ENCODE measurements at regions not wholly inside any gene's neighbourhood (a gene's known extent, or its start where the extent isn't known, plus 50 kb on each side); places are given as distances from the start of the nearest gene placed in this dataset.

DNA sequence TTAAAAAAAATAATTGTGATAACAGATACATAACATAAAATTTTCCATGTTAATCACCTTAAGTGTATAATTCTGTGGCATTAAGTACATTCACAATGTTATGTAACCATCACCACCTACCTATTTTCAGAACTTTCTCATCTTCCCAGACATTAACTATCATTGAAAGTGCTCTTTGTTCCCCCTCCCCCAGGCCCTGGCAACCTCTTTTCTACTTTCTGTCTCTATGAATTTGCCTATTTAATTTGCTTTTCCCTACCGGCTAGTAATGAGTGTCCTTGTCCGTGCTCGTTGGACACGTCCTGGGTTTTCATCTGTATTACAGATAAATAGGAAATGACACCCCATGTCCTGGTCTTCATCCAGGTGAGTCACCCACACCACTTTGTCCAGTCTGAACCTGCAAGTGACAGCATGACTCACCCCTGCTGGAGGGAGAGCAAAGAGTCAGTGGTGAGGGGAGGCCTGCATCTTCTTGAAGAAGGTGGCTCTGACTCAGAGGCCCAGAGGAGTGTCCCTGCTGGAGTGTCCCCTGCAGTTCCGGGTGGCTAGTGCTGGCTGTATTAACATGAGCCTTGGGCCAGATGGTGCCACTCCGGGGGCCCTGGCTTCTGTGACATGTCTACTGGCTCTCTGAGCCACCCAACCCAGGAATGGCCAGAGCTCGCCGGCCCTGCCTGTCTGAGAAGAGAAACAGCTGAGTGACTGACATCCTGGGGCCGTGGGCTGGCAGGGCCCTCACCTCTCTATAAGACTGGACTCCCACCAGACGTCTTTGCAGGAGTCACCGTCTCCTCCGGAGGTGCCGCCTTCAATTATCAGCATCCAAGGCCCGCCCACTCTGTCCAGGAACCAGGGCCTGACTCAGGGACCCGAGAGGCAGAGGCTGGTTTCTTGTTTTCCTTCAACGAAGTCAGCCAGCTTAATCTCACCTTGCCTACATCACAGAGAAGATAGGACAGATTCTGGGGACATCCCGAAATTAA is 503.2 kb upstream of the MKI67 start:
- DNase-seq: no peak

DNA sequence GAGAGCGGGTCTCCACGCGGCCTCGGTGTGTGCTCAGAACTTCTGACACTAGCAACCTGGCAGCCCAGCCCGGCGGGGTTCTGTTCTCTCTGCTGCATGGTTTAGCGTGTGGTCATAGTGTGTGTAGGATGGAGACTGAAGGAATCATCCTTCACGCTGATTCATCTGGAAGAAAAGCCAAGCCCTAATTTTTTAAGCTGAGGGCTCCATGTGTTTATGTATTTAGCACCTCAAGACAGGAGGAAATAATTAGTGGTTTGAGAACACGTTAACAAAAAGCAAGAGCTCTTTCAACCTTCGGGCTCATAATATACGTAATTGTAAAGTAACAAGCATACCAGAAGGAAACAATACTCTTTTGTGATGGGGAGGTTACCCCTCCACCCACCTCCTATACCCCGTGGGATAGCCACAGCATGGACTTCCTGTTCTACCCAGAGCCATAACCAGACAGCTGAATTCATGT is 504.6 kb upstream of the MKI67 start:
- DNase-seq: no peak

DNA sequence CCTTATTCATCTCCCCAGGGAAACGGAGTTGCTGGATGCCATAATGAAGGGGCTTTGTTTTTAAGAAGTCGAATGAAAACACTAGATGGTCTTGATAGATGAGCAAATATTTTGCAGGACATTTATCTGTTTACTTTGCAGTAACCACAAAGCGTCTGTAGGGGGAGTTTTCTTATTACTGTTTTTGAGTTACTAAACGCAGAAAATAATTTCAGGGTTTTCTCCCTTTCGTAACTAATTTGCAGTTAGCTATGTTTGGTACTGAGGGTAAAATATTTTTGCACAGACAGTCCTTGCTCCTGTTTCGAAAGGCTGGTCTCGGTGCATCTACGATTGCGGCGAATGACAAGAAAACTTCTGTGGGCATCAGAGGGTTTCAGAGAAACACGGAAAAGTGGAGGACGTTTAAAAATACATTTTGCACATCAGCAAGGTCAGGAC is 505.6 kb upstream of the MKI67 start:
- no peak for DNase-seq

DNA sequence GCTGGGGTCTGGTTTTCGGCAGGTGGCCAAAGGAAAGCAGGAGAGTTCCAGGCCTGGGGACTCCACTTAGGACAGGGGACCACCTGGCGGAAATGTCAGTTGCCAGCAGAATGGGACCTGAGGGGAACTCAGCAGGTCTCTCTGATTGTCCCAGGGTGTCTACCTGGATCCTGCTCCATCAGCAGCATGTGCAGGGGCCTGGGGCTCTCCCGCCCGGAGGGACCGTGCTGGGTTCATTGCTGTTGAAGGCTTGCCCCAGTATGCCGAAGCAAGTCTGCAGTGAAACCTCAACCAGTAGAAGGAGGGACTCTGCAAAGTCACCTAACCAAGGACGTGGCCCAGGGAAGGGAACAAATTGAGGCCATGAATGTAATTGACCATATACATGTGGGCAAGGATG is 506.5 kb upstream of the MKI67 start:
- DNase-seq: no peak

DNA sequence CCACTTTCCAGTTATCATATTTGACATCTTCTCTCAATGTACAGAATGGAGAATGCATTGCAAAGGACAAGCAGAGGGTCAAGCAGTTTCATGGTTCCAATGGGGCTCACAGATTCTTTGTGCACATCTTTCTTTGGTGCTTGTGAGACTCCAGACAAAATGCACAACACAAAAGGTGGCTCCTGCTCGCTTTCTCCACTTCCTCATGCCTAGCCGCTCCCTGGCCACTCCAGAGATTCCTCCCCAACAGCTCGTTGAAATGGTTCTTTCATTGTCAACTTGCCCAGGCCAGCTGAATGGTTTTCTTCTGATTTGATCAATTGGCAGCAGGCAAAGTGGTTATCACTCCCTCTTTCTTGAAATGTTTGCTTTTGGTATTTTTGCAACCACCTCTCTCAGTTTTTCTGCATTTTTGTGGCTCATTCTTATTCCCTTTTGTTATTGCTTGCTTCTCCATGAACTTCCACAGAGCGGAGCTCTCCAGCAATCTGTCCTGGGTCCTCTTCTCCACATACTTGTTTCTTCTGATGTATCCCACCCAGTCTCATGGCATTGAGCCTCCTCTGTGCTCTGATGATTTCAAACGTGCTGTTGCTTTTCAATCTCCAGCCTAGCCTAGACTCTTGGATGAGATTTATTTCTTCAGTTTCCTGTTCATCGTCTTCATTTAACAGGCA is 507.8 kb upstream of the MKI67 start:
- DNase-seq: no peak

DNA sequence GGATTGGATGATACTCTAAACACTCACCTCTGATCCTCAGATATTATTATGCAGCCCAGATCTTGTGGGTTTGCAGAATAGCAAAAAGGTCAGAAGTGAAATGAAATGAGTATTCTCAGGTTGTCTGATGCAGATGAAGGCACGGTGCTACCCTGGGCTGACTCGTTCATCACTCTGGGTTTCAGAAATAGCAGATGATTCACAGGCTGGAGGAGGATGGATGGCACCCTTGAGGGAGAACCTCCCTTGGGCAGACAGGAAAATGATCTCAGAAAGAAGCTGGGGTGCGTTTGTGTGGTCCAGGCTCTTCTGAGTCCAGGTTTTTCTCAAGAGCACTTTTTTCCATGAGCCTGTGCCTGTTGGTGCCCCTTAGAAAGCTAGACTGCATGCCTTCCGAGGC is 515.8 kb upstream of the MKI67 start:
- no peak for DNase-seq

DNA sequence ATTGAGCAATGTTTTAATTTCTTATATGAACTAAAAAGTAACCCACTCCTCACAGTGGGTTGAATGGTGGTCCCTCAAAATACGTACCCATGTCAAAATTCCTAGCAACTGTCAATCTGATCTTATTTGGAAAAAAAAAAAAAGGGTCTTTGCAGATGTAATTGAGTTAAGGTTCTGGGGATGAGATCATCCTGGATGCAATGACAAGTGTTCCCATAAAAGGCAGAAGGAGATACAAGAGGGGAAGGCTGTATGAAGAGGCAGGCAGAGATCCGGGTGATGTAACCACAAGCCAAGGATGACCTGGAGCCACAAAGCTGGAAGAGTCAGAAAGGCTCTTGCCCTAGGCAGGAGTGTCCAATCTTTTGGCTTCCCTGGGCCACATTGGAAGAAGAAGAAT is 516.3 kb upstream of the MKI67 start:
- DNase-seq: no peak

DNA sequence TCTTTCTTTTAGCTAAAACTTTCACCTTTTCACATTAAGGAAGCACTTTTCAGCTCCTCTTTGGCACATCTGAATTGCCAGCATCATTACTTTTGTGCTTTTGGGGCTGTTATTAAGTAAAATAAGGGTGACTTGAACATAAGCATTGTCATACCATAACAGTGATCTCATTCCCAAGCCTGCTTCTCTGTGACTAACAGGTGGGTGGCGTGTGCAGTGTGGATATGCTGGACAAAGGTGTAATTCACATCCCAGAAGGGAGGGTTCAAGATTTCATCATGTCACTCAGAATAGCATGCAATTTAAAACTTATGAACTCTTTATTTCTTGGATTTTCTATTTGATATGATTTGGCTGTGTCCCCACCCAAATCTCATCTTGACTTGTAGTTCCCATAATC is 517.4 kb upstream of the MKI67 start:
- no peak for DNase-seq

DNA sequence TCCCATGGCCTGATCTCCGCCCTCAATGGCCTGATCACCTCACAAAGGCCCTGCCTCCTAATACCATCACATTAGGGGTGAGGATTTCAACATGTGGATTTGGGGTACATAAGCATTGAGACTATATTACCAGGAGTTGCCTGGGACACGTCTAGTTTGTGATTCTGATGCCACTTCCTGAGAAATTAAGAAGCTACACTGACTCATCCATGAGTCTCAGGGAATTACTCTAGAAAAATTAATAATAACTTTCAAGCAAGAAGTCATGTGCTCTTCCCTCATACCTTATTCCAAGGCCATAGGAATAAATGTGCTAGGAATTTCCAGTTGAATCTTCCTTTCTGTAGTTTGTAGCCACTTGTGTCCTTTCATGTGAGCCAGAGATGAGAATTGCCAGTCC is 519.3 kb upstream of the MKI67 start:
- no peak for DNase-seq

DNA sequence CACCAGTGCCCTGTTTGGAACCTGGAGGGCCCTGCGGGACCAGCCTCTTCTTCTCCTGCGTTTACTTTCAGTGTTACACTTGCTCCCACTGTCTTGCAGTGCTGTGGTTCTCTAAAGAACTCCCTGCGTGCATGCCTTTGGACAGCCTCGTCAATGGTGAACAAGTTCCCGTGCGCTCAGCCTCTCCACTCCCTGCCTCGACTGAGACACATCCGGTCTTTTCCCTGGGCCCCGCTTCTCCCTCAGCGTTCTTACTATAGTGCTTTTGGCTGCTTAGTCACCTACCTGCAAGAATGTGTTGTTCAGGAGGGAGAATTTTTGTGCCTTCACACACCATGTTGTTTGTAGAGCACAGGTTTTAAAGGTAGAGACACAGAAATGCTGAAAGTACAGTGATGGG is 520.7 kb upstream of the MKI67 start:
- DNase-seq: no peak

DNA sequence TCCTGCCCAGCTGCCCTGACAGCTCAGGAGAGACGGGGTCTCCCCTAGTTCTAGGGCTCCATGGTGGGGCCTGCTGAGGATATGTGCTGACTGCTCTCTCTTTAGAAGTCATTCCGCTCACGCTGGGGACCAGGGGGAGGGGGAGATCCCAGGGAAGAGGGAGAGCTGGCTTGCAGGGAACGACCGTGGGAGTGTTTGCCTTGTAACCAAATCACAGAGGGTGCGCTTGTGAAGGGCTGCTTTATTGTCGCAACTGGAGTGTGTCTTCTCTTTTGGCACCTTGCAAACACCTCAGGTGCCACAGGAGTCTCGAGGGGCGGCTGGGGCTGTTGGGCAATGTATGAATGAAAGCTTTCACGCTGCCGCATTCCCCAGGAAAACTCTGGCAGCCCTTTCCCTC is 531.3 kb upstream of the MKI67 start:
- no peak for DNase-seq

DNA sequence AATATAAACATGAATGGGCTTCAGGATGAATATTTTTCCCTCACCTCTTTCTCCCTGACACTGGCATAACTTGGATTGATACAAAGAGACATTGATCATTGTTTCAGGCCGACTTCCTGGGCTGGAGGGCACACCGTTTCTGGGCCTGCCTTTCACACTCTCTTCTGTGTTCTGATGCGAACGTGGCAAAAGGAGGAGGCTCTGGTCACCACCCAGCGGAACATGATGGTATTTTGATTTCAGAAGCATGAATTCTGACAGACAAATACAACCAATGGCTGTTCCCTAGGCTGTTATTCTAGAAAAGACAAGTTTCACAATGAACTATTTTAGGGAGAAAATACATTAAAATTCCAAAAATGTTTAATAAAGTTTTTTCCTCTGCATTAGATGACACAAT is 534.5 kb upstream of the MKI67 start:
- DNase-seq: no peak

DNA sequence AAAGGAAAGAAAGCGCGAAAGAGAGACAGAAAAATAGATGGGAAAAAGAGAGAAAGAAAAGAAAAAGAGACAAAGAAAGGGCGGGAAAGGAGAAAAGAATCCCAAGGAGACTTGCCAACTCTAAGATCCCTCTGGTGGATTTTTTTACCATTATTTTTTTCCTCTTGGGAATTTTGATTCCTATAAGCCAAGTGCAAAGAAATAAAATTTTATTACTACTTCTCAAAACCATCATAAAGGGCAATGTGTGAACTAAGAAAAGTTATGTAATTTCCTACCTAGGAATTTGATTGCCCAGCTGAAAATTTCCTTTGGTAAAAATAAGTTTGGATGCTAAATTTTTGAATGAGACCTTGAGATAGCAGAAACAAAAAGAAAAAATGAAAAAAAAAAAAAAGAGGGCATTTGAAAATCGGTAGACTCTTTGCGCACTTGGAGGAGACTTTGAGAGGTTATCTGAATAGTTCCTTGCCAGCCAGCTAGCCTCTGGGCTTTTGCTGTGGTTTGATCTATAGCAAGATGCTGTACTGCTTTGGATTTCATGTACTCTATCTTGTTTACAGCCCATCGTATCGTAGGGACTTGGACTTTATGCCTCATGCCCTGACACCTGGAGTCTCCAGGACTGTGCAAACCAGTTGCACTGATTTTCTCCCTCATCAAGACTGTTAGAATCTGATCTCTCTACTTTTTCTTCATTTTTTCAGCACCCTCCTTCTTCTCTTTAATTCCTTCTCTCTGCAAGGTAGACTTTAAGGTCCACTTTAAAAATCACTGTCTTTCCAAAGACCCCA is 535.4 kb upstream of the MKI67 start:
- no peak for DNase-seq

DNA sequence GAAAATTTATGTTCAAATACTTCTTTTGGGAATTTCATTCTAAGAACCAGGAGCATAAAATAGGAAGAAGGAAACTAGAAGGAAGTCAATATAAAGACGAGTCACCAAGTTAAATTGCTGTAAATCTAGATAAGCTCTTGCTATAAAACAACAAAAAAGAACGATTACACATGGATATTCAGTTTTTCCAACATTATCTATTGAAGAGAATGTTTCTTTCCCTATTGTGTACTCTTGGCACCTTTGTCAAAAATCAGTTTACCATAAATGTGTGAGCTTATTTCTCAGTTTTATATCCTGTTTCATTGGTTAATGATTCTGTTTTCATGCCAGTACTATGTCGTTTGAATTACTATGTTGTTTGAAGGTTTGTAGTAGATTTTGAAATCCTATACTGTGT is 536.3 kb upstream of the MKI67 start:
- no peak for DNase-seq

DNA sequence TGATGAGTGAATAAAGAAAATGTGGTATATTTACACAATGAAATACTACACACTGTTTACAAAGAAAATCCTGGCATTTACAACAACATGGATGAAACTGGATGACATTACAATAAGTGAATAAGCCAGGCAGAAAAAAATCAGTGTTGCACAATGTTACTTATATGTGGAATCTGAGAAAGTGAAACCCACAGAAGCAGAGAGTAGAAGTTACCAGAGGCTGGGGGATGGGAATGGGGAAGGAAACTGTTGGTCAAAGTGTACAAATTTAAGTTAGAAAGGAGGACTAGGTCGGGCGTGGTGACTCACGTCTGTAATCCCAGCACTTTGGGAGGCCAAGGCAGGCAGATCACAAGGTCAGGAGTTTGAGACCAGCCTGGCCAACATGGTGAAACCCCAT is 538.5 kb upstream of the MKI67 start:
- no peak for DNase-seq

DNA sequence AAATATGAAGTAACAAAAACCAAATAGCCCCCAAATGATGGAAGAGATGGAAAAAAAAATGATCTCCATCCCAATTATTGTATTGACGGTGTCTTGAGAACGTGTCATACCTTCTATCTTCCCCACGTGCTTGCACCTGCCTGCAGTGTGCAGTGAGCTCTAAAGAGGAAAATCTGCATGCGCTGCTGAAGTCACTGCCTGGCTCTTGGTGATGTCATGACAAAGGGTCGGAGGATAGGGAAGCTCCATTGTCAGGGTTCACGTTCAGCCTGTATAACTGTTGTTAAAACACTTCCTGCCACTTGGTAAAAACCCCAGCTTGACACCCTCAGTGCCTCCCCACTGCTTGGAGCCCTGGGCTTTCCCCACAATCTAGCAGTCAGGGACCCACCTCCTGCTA is 549.2 kb upstream of the MKI67 start:
- DNase-seq: no peak

DNA sequence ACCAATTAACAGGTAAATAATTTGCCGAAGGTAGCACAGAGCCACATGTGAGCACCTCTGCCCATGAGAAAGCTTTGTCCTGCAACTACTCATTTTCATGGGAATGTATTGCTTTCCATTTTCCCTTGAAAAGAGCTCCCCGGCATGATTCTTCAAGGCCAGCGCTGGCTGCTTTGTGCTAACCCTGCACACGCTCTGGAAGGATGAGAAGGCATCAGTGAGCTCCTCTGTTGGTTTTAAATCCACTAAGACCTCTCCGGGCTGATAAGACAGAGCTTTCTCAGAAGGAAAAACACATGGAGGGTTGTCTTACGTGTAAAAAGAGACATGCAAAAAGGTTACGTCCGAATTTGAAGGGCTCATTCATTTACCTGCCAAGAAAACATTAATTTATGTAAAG is 553.9 kb upstream of the MKI67 start:
- DNase-seq: no peak

DNA sequence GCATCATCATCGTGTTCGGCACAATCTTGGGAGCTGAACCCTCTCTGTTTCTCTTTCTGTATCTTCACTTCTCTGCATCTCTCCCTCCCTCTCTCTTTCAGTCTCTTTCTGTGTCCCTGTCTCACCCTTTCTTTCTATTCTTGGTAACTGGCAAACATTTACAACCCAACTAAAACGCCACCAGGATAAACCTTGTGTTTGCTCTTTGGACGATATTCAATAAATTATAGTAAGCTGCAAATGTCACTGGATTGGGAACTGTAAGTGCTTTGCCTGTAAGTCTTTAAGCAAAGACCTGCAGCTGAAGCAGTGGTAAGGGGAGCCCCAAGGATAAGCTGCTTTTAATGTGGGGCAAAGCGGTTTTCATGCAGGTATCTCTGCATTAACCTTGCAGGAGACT is 558.0 kb upstream of the MKI67 start:
- DNase-seq: no peak

DNA sequence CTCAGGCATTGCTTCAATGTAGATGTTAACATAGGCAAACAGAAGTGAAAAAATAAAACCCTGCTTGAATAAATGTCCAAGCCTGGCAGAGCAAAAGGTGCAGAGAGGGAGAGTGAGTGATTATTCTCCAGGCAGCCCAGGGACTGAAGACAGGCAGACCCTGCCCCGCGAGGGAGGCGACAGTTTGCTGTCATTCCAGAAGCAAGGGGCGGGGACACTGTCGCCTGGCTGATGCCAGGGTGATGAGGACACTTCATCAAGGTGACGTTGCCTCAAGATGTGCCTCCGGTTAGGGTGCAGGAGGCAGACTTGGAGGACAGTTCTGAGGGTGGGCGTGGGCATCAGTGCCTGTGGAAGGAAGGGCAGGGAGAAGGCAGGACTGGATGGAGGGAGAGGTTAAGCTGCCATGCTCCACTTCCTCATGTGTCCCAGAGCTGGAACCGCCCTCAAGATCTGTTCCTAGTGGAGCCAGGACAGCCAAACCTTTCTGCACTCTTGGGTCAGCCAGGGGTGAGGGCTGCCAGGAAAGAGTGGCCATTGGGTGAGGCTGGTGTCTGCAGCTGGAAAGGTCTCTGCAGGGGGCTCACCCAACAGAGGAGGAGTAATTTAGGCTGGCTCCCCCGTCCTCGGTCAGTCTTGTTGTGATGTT is 560.5 kb upstream of the MKI67 start:
- no peak for DNase-seq

DNA sequence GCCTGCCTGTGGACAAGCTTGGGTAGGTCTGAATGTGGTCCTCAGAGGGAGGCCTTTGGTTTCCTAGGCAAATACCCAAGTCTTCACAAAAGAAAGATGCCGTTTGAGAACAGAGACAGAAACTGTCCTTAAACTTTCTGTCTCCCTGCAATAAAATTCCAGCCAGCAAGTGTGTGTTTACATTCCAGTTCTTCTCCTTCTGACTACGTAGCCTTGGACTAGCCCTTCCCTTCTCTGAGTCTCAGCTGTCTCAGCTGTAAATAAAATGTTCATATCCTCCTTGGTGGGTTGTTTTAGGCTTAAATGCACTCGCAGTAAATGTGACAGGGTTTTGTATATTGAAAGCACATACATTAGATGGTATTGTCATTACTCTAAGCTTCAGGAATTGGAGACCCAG is 561.2 kb upstream of the MKI67 start:
- DNase-seq: no peak

DNA sequence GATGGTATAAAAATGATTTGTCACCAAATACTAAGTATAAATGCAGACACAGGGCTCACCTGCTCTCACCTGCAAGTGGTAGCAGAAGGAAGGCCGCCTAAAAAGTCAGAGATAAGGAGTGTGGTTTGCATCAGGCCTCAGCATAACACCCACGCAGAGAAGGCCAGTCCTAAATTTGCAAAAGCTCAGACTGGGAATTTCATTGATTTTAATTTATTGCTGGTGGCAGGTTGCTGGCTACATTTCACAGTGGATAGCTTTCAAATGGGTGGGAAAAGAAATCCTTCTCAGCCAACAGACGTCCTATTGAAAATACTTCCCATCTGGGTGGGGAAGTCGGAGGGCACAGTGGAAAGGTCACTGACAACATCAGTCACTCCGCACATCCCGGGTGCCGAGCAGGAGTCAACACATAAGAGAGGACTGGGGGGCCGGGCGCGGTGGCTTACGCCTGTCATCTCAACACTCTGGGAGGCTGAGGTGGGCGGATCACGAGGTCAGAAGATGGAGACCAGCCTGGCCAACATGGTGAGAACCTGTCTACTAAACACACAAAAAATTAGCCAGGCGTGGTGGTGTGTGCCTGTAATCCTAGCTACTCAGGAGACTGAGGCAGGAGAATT is 561.8 kb upstream of the MKI67 start:
- no peak for DNase-seq

DNA sequence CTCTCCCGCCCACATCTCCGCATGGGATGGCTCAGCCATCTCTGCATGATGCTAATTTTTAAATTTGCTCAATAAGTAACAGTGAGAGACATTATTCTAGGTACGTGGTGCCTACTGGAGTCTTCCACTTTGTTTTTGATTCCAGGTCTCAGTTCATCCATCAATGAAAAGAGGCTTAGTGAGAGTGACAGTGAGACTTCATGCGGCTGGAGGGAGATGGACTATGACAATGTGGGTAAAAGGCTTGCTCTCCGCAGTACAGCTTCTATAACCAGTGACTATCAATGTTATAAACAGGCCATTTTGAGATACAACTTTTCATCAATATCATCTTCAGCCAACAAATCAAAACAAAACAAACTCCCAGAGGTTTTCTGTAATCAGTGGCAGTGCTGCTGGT is 563.4 kb upstream of the MKI67 start:
- DNase-seq: no peak
